Esophagus (tissue), 2 donors: ENCODE measurements at regions not wholly inside any gene's neighbourhood (a gene's known extent, or its start where the extent isn't known, plus 50 kb on each side); places are given as distances from the start of the nearest gene placed in this dataset.

Experiments
- H3K27ac ChIP-seq, 2 donors: one replicate each; pipeline ENCODE4 v1.5.1; 2013; ENCODE audit warnings: low read depth in 2 of 2, mild to moderate bottlenecking in 2 of 2, inconsistent platforms in 1 of 2, low read length in 1 of 2, moderate library complexity in 1 of 2
- H3K27me3 ChIP-seq, 2 donors: one replicate each; pipeline ENCODE4 v1.6.1; 2013; ENCODE audit warnings: low read length in 2 of 2, control low read depth in 1 of 2, mild to moderate bottlenecking in 1 of 2; ENCODE audit not compliant: insufficient read depth in 2 of 2, control insufficient read depth in 1 of 2
- H3K36me3 ChIP-seq, 2 donors: one replicate each; pipeline ENCODE4 v1.6.1; 2013; ENCODE audit warnings: low read length in 1 of 2; ENCODE audit not compliant: control insufficient read depth in 2 of 2, insufficient read depth in 2 of 2
- H3K4me1 ChIP-seq, 2 donors: one replicate each; pipeline ENCODE4 v1.6.1; 2013; ENCODE audit warnings: low read length in 1 of 2; ENCODE audit not compliant: control insufficient read depth in 2 of 2, insufficient read depth in 2 of 2
- H3K4me3 ChIP-seq, 2 donors: one replicate each; pipeline ENCODE4 v1.5.1; 2013; ENCODE audit warnings: low read length in 2 of 2, mild to moderate bottlenecking in 2 of 2, low read depth in 1 of 2, moderate library complexity in 1 of 2
- H3K9me3 ChIP-seq, 2 donors: one replicate each; pipeline ENCODE4 v1.6.1; 2013; ENCODE audit warnings: mild to moderate bottlenecking in 2 of 2, low read depth in 1 of 2, low read length in 1 of 2, moderate library complexity in 1 of 2; ENCODE audit not compliant: control insufficient read depth in 2 of 2, insufficient read depth in 1 of 2
- WGBS, 2 donors: extraction: QIAGEN DNeasy Blood & Tissue Kit; methylation state at CpG; one replicate each; pipeline ENCODE4 v1.1.7; 2013; 5-methylcytosine and 5-hydroxymethylcytosine counted together
- donor health status: healthy with polysubstance abuse.
- donor health status: Bipolar disorder and iron deficiency.

DNA sequence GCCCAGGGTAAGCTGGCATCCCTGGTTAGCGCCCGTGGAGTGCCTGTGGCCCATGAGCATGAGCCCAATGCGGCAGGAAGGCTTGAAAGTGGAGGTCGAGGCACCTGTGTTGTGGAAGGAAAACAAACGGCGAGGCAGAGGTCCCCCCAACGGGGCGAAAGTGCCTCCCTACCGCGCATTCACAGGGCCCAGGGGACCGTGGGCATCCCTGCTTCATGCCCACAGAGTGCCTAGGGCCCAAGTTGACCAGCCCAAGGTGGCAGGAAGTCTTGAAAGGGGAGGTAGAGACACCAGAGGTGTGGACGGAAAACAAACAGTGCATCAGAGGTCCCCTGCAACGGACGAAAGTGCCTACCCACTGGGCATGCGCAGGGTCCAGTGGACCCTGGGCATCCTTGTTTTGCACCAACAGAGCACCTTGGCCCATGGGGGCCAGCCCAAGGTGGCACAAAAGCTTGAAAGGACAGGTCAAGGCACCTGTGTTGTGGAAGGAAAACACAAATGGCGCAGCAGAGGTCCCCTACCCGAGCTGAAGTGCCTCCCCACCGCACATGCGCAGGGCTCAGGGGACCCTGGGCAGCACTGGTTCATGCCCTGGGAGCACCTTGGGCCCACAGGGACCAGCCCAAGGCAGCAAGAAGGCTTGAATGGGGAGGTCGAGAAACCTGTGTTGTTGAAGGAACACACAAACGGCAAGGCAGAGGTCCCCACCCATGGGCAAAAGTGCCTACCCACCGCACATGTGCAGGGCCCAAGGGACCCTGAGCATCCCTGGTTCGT is 377.5 kb downstream of the ALG10 start:
- peaks cover 82 to 95% of the 10 kb centered on the region in 2 donors for H3K9me3 ChIP-seq
- H3K27me3 ChIP-seq: no peaks in the 10 kb centered on the region
- no peaks in the 10 kb centered on the region for H3K36me3 ChIP-seq
- H3K4me3 ChIP-seq: no peak overlapping the region
- no peaks in the 10 kb centered on the region for H3K4me1 ChIP-seq
- 69 to 70% methylated on average over 23 of the region's 23 CpGs for WGBS, 2 donors
- H3K27ac ChIP-seq: no peak overlapping the region

DNA sequence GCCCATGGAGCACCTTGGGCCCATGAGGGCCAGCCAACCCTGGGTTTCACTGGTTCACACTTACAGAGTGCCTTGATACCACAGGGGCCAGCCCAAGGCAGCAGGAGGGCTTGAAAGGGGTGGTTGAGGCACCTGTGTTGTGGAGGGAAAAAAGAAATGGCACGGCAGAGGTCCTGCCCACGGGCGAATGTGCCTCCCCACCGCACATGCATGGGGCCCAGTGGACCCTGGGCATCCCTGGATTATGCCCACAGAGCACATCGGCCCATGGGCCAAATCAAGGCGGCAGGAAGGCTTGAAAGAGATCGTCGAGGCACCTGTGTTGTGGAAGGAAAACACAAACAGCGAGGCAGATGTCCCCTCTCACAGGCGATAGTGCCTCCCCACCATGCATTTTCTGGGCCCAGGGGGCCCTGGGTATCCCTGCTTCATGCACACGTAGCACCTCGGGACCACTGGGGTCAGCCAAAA is 378.1 kb downstream of the ALG10 start:
- Histone ChIP-seq H3K4me1 (no peaks in the 10 kb centered on the region), H3K27ac (no peak overlapping the region), H3K36me3 (no peaks in the 10 kb centered on the region), H3K9me3 (peaks cover 86 to 95% of the 10 kb centered on the region in 2 donors), H3K27me3 (no peaks in the 10 kb centered on the region), H3K4me3 (no peak overlapping the region)
- WGBS, 2 donors: 74 to 76% methylated on average over 12 of the region's 12 CpGs

DNA sequence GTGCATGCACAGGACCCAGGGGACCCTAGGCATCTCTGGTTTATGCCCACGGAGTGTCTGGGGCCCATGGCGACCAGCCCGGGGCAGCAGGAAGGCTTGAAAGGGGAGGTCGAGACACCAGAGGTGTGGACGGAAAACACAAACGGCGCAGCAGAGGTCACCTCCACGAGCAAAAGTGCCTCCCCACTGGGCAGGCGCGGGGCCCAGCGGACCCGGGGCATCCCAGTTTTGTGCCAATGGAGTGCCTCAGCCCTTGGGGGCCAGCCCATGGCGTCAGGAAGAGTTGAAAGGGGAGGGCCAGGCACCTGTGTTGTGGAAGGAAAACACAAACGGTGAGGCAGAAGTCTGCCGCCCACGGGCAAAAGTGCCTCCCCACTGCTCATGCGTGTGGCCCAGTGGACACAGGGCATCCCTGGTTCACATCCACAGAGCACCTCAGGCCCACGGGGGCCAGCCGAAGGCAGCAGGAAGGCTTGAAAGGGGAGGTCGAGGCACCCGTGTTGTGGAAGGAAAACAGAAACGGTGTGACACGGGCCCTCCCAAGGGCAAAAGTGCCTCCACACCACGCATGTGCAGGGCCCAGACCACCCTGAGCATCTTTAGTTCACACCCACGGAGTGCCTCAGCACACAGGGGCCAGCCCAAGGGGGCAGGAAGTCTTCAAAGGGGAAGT is 378.8 kb downstream of the ALG10 start:
- H3K4me1 ChIP-seq: no peaks in the 10 kb centered on the region
- H3K9me3 ChIP-seq: peaks cover 87 to 96% of the 10 kb centered on the region in 2 donors
- H3K36me3 ChIP-seq: no peaks in the 10 kb centered on the region
- no peaks in the 10 kb centered on the region for H3K27me3 ChIP-seq
- H3K4me3 ChIP-seq: no peak overlapping the region
- WGBS, 2 donors: 62 to 70% methylated on average over 25 of the region's 25 CpGs
- no peak overlapping the region for H3K27ac ChIP-seq

DNA sequence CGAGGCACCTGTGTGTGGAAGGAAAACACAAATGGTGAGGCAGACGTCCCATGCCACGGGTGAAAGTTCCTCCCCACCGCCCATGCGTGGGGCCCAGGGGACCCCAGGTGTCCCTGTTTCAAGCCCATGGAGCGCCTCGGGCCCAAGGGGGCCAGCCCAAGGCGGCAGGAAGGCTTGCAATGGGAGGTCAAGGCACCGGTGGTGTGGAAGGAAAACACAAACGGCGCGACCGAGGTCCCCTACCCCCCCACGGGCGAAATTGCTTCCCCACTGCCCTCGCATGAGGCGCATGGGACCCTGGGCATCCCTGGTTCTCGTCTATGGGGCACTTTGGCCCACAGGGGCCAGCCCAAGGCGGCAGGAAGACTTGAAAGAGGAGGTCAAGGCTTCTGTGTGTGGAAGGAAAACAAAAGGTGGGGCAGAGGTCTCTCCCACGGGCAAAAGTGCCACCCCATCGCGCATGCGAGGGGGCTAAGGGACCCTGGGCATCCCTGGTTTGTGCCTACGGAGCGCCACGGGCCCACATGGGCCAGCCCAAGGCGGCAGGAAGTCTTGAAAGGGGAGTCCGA is 379.4 kb downstream of the ALG10 start:
- H3K27me3 ChIP-seq: no peaks in the 10 kb centered on the region
- H3K27ac ChIP-seq: no peak overlapping the region
- no peaks in the 10 kb centered on the region for H3K4me1 ChIP-seq
- peaks cover 87 to 96% of the 10 kb centered on the region in 2 donors for H3K9me3 ChIP-seq
- no peaks in the 10 kb centered on the region for H3K36me3 ChIP-seq
- H3K4me3 ChIP-seq: no peak overlapping the region
- WGBS, 2 donors: 50 to 57% methylated on average over 28 of the region's 28 CpGs

GRCh38 chr12:34402228-34402898 is 380.1 kb downstream of the ALG10 start:
- WGBS, 2 donors: 70 to 74% methylated on average over 30 of the region's 30 CpGs
- Histone ChIP-seq H3K27ac (no peak overlapping the region), H3K4me3 (no peak overlapping the region), H3K4me1 (no peaks in the 10 kb centered on the region), H3K9me3 (peaks cover 87 to 96% of the 10 kb centered on the region in 2 donors), H3K36me3 (no peaks in the 10 kb centered on the region), H3K27me3 (no peaks in the 10 kb centered on the region)

- Histone ChIP-seq H3K4me1 (no peaks in the 10 kb centered on the region), H3K36me3 (no peaks in the 10 kb centered on the region), H3K27me3 (no peaks in the 10 kb centered on the region), H3K9me3 (peaks cover 81 to 89% of the 10 kb centered on the region in 2 donors), H3K4me3 (no peak overlapping the region), H3K27ac (no peak overlapping the region)
- WGBS, 2 donors: 77% methylated on average over 33 of the region's 33 CpGs
These were observed 380.8 kb downstream of the ALG10 start for GRCh38 chr12:34402899-34403705.

DNA sequence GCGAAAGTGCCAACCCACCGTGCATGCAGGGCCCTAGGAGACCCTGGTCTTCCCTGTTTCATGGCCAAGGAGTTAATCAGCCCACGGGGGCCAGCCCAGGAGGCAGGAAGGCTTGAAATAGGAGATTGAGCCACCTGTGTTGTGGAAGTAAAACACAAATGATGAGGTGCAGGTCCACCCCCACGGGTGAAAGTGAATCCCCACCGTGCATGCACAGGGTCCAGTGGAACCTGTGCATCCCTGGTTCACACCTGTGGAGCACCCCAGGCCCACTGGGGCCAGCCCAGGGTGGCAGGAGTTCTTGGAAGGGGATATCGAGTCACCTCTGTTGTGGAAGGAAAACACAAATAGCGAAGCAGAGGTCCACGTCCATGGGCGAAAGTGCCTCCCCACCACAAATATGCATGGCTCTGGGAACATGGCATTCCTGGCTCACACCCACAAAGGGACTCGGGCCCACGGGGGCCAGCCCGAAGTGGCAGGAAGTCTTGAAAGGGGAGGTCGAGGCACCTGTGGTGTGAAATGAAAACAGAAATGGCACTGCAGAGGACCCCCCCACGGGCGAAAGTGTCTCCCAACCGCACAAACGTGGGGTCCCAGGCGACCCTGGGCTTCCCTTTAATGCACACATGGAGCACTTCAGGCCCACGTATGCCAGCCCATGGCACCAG is 381.5 kb downstream of the ALG10 start:
- WGBS, 2 donors: 58 to 60% methylated on average over 19 of the region's 19 CpGs
- Histone ChIP-seq H3K4me1 (no peaks in the 10 kb centered on the region), H3K36me3 (no peaks in the 10 kb centered on the region), H3K9me3 (peaks cover 73 to 82% of the 10 kb centered on the region in 2 donors), H3K27ac (no peak overlapping the region), H3K27me3 (no peaks in the 10 kb centered on the region), H3K4me3 (no peak overlapping the region)

DNA sequence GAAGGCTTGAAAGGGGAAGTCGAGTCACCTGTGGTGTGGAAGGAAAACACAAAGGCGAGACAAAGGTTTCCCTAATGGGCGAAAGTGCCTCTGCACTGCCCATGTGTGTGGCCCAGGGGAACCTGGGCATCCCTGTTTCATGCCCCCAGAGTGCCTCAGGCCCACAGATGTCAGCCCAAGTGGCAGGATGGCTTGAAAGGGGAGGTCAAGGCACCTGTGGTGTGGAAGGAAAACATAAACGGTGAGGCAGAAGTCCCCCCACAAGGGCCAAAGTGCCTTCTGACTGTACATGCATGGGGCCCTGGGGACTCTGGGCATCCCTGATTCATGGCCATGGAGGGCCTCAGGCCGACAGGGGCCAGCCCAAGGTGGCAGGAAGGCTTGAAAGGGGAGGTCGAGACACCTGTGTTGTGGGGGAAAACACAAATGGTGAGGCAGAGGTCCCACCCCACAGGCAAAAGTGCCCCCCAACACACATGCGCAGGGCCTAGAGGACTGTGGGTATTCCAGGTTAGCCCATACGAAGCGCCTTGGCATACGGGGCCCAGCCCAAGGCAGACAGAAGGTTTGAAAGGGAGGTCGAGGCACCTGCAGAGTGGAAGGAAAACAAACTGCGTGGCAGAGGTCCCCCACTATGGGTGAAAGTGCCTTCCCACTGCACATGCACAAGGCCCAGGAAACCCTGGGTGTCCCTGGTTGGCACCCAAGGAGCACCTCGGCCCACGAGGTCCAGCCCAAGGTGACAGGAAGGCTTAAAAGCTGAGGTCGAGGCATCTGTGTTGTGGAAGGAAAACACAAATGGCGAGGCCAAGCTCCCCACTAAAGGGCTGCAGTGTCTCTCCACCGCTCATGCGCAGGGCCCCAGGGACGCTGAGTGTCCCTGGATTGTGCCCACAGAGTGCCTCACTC is 382.3 kb downstream of the ALG10 start:
- Histone ChIP-seq H3K36me3 (no peaks in the 10 kb centered on the region), H3K4me3 (no peak overlapping the region), H3K27me3 (no peaks in the 10 kb centered on the region), H3K9me3 (peaks cover 68 to 74% of the 10 kb centered on the region in 2 donors), H3K4me1 (no peaks in the 10 kb centered on the region), H3K27ac (no peak overlapping the region)
- 65 to 72% methylated on average over 19 of the region's 19 CpGs for WGBS, 2 donors
